ENCODE measurements at regions not wholly inside any gene's neighbourhood (a gene's known extent, or its start where the extent isn't known, plus 50 kb on each side); places are given as distances from the start of the nearest gene placed in this dataset.

- TF ChIP-seq SMC3 (IDR thresholded peaks at IDR 0.05; ENCODE audit: low read depth, low read length) (no peak), YY1 (IDR thresholded peaks at IDR 0.05; ENCODE audit: low read depth) (no peak), RCOR1 (IDR thresholded peaks at IDR 0.05; ENCODE audit: low read length) (no peak), CTCF (IDR thresholded peaks at IDR 0.05) (no peak), TAF1 (IDR thresholded peaks at IDR 0.05; ENCODE audit: borderline replicate concordance, low read depth, low read length) (no peak), REST (IDR thresholded peaks at IDR 0.05; ENCODE audit: low read depth, low read length) (no peak), EP300 (IDR thresholded peaks at IDR 0.05; ENCODE audit: borderline replicate concordance in 1 of 2, low read depth in 1 of 2, low read length in 1 of 2) (no peak), JUND (IDR thresholded peaks at IDR 0.05) (no peak), FOSL2 (IDR thresholded peaks at IDR 0.05; ENCODE audit: borderline replicate concordance, low read depth) (no peak)
Observed at GRCh38 chr4:53925050-53925605, 139.3 kb downstream of the CHIC2 start.
